ENCODE measurements at regions not wholly inside any gene's neighbourhood (a gene's known extent, or its start where the extent isn't known, plus 50 kb on each side); places are given as distances from the start of the nearest gene placed in this dataset.
"Not testable (repeated sequence)": the region's sequence is repeated elsewhere in the genome, so short reads cannot be mapped to it uniquely, and the experiment has no call there.

GRCh38 chr1:90823686-90824085 lies 106.6 kb upstream of the BARHL2 start:
- DNase-seq: no peak

GRCh38 chr1:90821788-90822359 lies 104.8 kb upstream of the BARHL2 start:
- DNase-seq: no peak

GRCh38 chr1:90821152-90821787 lies 104.2 kb upstream of the BARHL2 start:
- DNase-seq: no peak

- DNase-seq: no peak
Measured at GRCh38 chr1:90820745-90821144, 103.6 kb upstream of the BARHL2 start.

GRCh38 chr1:90817399-90817798 lies 100.3 kb upstream of the BARHL2 start:
- no peak for DNase-seq

GRCh38 chr1:90812237-90812636 lies 95.1 kb upstream of the BARHL2 start:
- DNase-seq: not testable (repeated sequence)

GRCh38 chr1:90811444-90811950 lies 94.4 kb upstream of the BARHL2 start:
- DNase-seq: not testable (repeated sequence)

GRCh38 chr1:90810681-90811080 lies 93.6 kb upstream of the BARHL2 start:
- DNase-seq: no peak

- DNase-seq: no peak
Measured at GRCh38 chr1:90809996-90810395, 92.9 kb upstream of the BARHL2 start.

GRCh38 chr1:90809093-90809492 lies 92.0 kb upstream of the BARHL2 start:
- DNase-seq: no peak

GRCh38 chr1:90807329-90807728 lies 90.2 kb upstream of the BARHL2 start:
- no peak for DNase-seq

GRCh38 chr1:90802622-90803021 lies 85.5 kb upstream of the BARHL2 start:
- DNase-seq: no peak

GRCh38 chr1:90800012-90800717 lies 83.1 kb upstream of the BARHL2 start:
- no peak for DNase-seq

GRCh38 chr1:90799326-90799725 lies 82.2 kb upstream of the BARHL2 start:
- no peak for DNase-seq

GRCh38 chr1:90798883-90799282 lies 81.8 kb upstream of the BARHL2 start:
- DNase-seq: no peak

- no peak for DNase-seq
Measured at GRCh38 chr1:90798344-90798743, 81.2 kb upstream of the BARHL2 start.

GRCh38 chr1:90795431-90795830 lies 78.3 kb upstream of the BARHL2 start:
- DNase-seq: no peak

GRCh38 chr1:90786709-90787108 lies 69.6 kb upstream of the BARHL2 start:
- DNase-seq: no peak

GRCh38 chr1:90784186-90784847 lies 67.2 kb upstream of the BARHL2 start:
- no peak for DNase-seq

GRCh38 chr1:90783181-90783580 lies 66.1 kb upstream of the BARHL2 start:
- no peak for DNase-seq

GRCh38 chr1:90782046-90782445 lies 64.9 kb upstream of the BARHL2 start:
- DNase-seq: no peak

- no peak for DNase-seq
Measured at GRCh38 chr1:90781534-90781933, 64.4 kb upstream of the BARHL2 start.

- DNase-seq: no peak
Measured at GRCh38 chr1:90780981-90781380, 63.9 kb upstream of the BARHL2 start.

- no peak for DNase-seq
Measured at GRCh38 chr1:90779573-90779972, 62.5 kb upstream of the BARHL2 start.
